Panc1 (cell line): ENCODE measurements at regions not wholly inside any gene's neighbourhood (a gene's known extent, or its start where the extent isn't known, plus 50 kb on each side); places are given as distances from the start of the nearest gene placed in this dataset.

Experiments used
- ATAC-seq: fragments of 200-7000 bp; cut with Tn5 transposase; 2 replicates; pipeline ENCODE4 v1.9.1; 2020; ENCODE audit warnings: mild to moderate bottlenecking, moderate library complexity
- BruUV-seq: library from RNA; stranded (reverse); fragments of 400-500 nt; replicated peaks from 2 replicates; lab custom pipeline; 2021; lab: Mats Ljungman, UMichigan
- CTCF ChIA-PET: fragments of 300-600 bp; sonication (Branson Sonifier 250); formaldehyde crosslinking; loops from one replicate; lab custom pipeline; 2022; ENCODE audit warnings: antibody characterized with exemption; lab: Charles Lee
- POLR2A ChIA-PET: fragments of 300-600 bp; sonication (Branson Sonifier 250); formaldehyde crosslinking; loops from one replicate; lab custom pipeline; 2022; ENCODE audit warnings: antibody characterized with exemption; lab: Charles Lee
- DNase-seq: peaks from one replicate; pipeline ENCODE4 v3.0.0-alpha.2; 2010; ENCODE audit warnings: low read depth, low spot score
- H3K27ac ChIP-seq: 2 replicates; pipeline ENCODE4 v1.5.1; 2011; ENCODE audit warnings: mild to moderate bottlenecking, low read length, inconsistent platforms
- H3K27me3 ChIP-seq: fragments of 200-500 bp; sonication (Bioruptor generic); 2 replicates; pipeline ENCODE4 v1.6.0; 2014; ENCODE audit warnings: low read length, inconsistent platforms; ENCODE audit not compliant: control insufficient read depth, insufficient read depth
- H3K36me3 ChIP-seq: fragments of 200-500 bp; sonication (Bioruptor generic); 2 replicates; pipeline ENCODE4 v1.5.1; 2014; ENCODE audit warnings: inconsistent platforms, mild to moderate bottlenecking, low read length, moderate library complexity; ENCODE audit not compliant: control insufficient read depth, insufficient read depth
- H3K4me1 ChIP-seq: 2 replicates; pipeline ENCODE4 v1.5.1; 2011; ENCODE audit warnings: inconsistent platforms, mild to moderate bottlenecking, low read length, moderate library complexity; ENCODE audit not compliant: control insufficient read depth, insufficient read depth
- H3K4me3 ChIP-seq, 2 experiments: 2 replicates each; pipeline ENCODE4 v1.5.1; 2011 to 2012; ENCODE audit warnings: low read depth in 2 of 2, low read length in 2 of 2, mild to moderate bottlenecking in 2 of 2, inconsistent platforms in 1 of 2, moderate library complexity in 1 of 2
- H3K9me3 ChIP-seq: fragments of 200-500 bp; sonication (Bioruptor generic); 2 replicates; pipeline ENCODE4 v1.5.1; 2014; ENCODE audit warnings: low read depth, mild to moderate bottlenecking, inconsistent platforms, low read length, moderate library complexity; ENCODE audit not compliant: control insufficient read depth, insufficient read depth
- CTCF ChIP-seq: fragments of 450-650 bp; IDR thresholded peaks from 2 replicates; pipeline ENCODE4 v1.5.1; 2017; ENCODE audit warnings: mild to moderate bottlenecking
- POLR2AphosphoS5 ChIP-seq: IDR thresholded peaks from 2 replicates; pipeline ENCODE4 v1.6.1; 2012; ENCODE audit warnings: mild to moderate bottlenecking, low read depth, low read length, moderate library complexity
- REST ChIP-seq, 2 experiments: IDR thresholded peaks; 2 replicates each; pipeline ENCODE4 v1.6.1; 2011 to 2012; ENCODE audit warnings: low read depth in 2 of 2, control low read depth in 1 of 2, low read length in 1 of 2, mild to moderate bottlenecking in 1 of 2, moderate library complexity in 1 of 2; ENCODE audit not compliant: insufficient read depth in 1 of 2
- SIN3A ChIP-seq: IDR thresholded peaks from 2 replicates; pipeline ENCODE4 v1.6.1; 2012; ENCODE audit warnings: low read depth, mild to moderate bottlenecking, low read length, moderate library complexity, borderline replicate concordance; ENCODE audit not compliant: insufficient read depth
- TCF7L2 ChIP-seq: IDR thresholded peaks from 2 replicates; pipeline ENCODE4 v1.6.1; 2011; ENCODE audit warnings: mild to moderate bottlenecking, low read depth, low read length, inconsistent platforms
- in situ Hi-C: cut with HindIII; loops from 2 replicates; pipeline ENCODE4 v1.10.0; 2016; ENCODE audit warnings: low sequenced_read_pairs, low pct_unique_long_range_greater_than_20kb
- intact Hi-C: fragments of 100-400 bp; cut with micrococcal nuclease; formaldehyde crosslinking; loops from one replicate; pipeline ENCODE4 v1.10.0; 2022; ENCODE audit not compliant: unreplicated experiment

GRCh38 chr6:147769496-147770087 is 261.1 kb downstream of the SAMD5 start:
- no peak overlapping the region for H3K27ac ChIP-seq
- H3K4me1 ChIP-seq, result no peaks in the 10 kb centered on the region
- no peak for TF ChIP-seq SIN3A
- TF ChIP-seq POLR2AphosphoS5, result no peak
- TF ChIP-seq REST (IDR thresholded peaks at IDR 0.05; ENCODE audit: insufficient read depth in 1 of 2, low read depth in 2 of 2, low read length in 1 of 2), result no peak
- TF ChIP-seq CTCF, result no peak
- TF ChIP-seq TCF7L2, result no peak
- no peaks in the 10 kb centered on the region for H3K9me3 ChIP-seq
- BruUV-seq, result no TSS peak
- in situ Hi-C loops, result no loop called here
- H3K4me3 ChIP-seq, result no peak overlapping the region
- ATAC-seq (no peak), DNase-seq (no peak)
- H3K36me3 ChIP-seq, result no peaks in the 10 kb centered on the region
- ChIA-PET POLR2A (no interaction called here), CTCF (no interaction called here)
- no peaks in the 10 kb centered on the region for H3K27me3 ChIP-seq
- intact Hi-C loops, result no loop called here

- no peak for ATAC-seq
- CTCF ChIA-PET, result no interaction called here
- no TSS peak for BruUV-seq
These were observed 261.7 kb downstream of the SAMD5 start for GRCh38 chr6:147770221-147770620.

More at GRCh38 chr6:147770221-147770620, 261.7 kb downstream of the SAMD5 start:
- intact Hi-C loops (no loop called here), in situ Hi-C loops (no loop called here)
- H3K27me3 ChIP-seq, result no peaks in the 10 kb centered on the region
- no peak overlapping the region for H3K4me3 ChIP-seq
- POLR2A ChIA-PET, result no interaction called here
- TF ChIP-seq TCF7L2 (no peak), SIN3A (no peak), REST (IDR thresholded peaks at IDR 0.05; ENCODE audit: insufficient read depth in 1 of 2, low read depth in 2 of 2, low read length in 1 of 2) (no peak), CTCF (no peak), POLR2AphosphoS5 (no peak)
- no peak for DNase-seq
- H3K4me1 ChIP-seq, result no peaks in the 10 kb centered on the region
- no peaks in the 10 kb centered on the region for H3K9me3 ChIP-seq
- no peak overlapping the region for H3K27ac ChIP-seq
- H3K36me3 ChIP-seq, result no peaks in the 10 kb centered on the region
